GM21786 (cell line): ENCODE measurements at regions not wholly inside any gene's neighbourhood (a gene's known extent, or its start where the extent isn't known, plus 50 kb on each side); places are given as distances from the start of the nearest gene placed in this dataset.

Source experiments
- ATAC-seq: cut with Tn5 transposase; IDR thresholded peaks from one replicate; pipeline ENCODE4 v1.9.1; 2021; ENCODE audit not compliant: unreplicated experiment

- no peak for ATAC-seq
Observed at GRCh38 chr6:10060004-10060403, 354.9 kb downstream of the TFAP2A start.

GRCh38 chr6:10054672-10055071 is 360.2 kb downstream of the TFAP2A start:
- ATAC-seq: no peak

- ATAC-seq: no peak
Observed at GRCh38 chr6:10051283-10051682, 363.6 kb downstream of the TFAP2A start.

- ATAC-seq: no peak
Observed at GRCh38 chr6:10048370-10049297, 366.2 kb downstream of the TFAP2A start.

- no peak for ATAC-seq
Observed at GRCh38 chr6:10042280-10042679, 372.6 kb downstream of the TFAP2A start.

DNA sequence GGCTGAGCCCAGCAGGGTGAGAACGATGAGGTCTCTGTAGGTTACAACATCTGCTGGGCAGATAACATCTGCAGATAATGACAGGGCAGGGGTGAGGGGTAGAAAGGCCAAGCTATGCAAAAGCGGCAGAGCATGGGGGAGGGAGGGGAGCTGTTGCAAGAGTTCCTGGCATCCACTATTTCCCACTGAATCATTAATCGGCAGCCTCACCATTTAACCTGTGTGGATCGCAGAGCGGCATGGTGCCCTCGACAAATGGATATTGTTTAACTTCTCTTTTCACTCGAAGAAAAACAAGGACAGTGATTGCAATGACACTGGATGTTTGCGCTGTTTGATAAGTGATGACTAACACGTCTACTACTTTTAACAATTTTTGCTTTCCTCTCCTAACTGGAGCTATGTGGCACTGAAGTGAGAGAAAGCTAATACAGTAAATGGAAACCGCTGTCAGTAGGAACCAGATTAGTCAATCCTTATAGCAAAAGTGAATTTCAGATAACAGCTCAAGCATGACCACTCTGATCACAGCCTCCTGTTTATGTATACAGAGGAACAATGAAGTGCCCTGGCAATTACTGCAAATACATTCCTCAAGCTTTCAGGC is 381.5 kb downstream of the TFAP2A start:
- ATAC-seq: no peak

- ATAC-seq: no peak
Observed at GRCh38 chr6:10031617-10032016, 383.3 kb downstream of the TFAP2A start.

GRCh38 chr6:10030942-10031537 is 383.8 kb downstream of the TFAP2A start:
- ATAC-seq: peak; percentile 58

DNA sequence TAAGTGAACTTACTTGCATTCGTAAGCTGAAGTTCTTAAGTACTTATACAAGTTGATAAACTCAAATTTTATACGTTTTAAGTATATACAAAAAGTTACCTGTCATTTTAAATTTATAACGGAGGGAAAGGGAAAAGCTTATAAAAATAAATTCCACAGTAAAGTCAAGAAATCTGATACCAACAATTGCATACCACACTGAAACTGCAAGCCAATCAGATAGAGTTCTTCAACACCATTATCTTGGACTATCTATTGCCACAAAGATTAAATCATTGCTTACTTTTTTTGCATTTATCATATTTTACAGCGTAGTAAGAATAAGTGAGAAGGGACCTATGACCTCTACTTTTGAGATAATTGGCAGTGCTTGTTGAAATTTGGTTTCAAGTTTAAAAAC is 386.7 kb downstream of the TFAP2A start:
- ATAC-seq: no peak

- no peak for ATAC-seq
Observed at GRCh38 chr6:10019851-10020250, 395.0 kb downstream of the TFAP2A start.

DNA sequence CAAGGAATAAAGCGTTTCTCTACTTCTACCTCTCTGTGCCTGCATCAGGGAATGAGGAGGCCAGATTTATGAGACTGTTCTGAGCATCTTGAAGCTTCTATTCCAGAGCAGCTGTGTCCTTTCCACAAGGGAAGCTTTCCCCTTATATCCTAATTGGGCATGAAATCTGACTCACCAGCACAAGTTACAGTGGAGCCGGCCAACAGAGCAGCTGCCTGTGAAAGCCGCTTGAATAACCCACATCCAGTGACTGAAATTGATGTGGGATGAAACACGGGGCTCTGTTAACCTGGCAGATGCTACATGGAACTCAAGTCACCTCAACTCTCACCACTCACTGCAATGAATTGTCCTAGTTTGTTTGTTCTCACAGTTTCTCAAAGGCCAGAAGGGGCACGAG is 400.3 kb downstream of the TFAP2A start:
- no peak for ATAC-seq

DNA sequence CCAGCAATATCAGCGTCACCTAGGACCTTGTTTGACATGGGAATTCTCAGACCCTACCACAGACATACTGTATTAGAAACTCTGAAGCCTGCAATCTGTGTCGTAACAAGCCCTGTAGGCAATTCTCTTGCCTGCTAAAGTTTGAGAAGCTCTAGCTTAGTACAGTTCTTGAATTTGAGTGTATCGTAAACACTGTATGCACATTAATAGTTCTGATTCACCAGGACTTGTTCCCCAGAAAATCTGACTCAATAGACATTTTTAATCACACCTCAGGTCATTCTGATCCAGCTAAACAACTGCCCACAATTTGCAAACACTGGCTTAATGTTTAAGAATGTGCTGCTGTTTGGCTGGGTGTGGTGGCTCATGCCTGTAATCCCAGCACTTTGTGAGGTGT is 414.3 kb downstream of the TFAP2A start:
- ATAC-seq: no peak

DNA sequence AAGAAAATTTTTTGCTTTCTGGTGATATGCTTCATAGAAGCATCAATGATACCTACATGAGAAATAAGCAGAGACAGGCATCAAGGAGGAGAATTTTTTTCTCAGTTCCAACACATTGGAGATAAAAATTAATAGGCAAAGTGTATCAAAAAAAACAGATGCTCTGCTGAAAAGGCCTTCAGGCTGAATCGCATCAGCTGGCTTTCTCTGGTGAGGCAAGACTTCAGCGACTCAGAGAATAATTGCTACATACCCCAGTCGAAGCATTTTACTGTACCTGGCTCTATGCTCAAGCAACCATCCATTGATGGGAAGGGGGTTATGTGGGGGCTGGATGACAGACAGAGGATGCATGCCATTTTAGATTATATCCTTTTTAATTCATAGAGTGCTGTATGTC is 415.1 kb downstream of the TFAP2A start:
- ATAC-seq: no peak

- ATAC-seq: no peak
Observed at GRCh38 chr6:9986273-9986672, 428.6 kb downstream of the TFAP2A start.

DNA sequence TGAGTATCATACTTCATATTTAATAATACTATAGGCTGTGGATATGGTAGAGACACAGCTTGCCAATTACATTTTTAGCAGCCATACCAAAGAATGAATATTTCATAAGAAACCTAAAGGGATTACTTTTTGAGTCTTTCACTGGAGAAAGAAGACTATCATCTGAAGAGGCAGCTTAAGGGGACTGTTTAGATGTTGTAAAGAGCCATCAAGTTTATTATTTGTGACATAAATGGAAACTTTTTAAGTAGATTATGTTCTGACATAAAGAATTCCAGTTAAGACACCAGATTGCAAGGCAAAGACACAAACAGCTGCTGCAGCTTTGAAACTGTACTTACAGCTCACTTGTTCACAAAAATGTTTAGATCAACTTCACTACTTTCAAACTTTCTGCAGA is 429.4 kb downstream of the TFAP2A start:
- no peak for ATAC-seq

DNA sequence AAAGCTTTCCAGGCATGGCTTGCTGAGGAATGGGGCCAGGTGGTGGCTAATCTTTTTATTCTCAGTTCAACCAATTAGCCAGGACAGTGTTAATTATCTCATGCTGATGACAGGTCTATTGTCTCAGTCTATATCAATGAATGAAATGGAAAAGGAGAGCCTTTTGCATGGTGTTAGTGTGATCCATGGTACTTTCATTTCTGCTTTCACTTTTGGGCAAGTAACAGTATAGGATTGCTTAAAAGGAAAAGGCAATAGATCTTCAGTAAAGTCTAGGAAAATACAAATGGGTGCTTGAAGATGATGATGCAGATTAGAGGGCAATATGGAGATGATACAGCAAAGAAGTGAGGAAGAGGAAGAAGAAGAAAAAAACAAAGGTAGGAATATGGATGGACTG is 430.3 kb downstream of the TFAP2A start:
- no peak for ATAC-seq

- ATAC-seq: no peak
Observed at GRCh38 chr6:9983168-9983567, 431.7 kb downstream of the TFAP2A start.

DNA sequence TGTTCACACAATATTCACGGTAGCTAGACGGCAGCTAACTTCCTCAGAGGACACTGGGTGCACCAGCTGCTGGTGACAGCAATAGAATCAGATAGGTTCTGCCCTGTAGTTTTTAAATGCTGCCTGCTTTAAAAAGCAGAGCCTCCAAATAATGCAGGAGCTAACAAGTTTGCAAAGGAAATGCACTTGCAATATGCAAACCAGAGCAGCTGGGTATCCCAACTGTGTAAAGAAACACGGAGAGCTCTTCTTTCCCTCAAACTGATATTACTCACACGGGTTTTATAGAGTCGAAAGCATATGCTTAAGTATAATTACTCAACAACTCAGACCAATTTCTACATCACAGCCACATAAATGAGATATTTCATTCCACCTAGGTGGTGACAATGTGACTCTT is 432.7 kb downstream of the TFAP2A start:
- no peak for ATAC-seq

- no peak for ATAC-seq
Observed at GRCh38 chr6:9979996-9980395, 434.9 kb downstream of the TFAP2A start.

GRCh38 chr6:9978480-9978879 is 436.4 kb downstream of the TFAP2A start:
- no peak for ATAC-seq

DNA sequence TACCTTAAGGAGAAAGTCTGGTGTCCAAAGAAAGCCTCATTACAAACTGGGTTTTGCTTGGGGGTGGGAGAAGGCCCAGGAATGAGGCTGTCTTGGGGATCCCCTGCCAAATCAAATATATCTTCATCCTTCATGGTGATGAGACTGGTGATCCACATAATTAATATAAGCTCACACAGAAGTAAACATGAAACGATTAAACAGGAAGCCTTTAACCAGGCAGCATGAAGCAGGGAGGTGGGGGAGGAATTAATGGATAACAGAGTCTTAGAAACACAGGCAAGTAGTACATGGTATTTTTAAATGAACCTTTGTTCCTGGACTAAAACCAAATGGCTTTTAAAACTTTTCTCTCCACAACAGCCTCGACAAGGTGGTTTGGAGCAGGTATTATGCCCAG is 437.5 kb downstream of the TFAP2A start:
- no peak for ATAC-seq

DNA sequence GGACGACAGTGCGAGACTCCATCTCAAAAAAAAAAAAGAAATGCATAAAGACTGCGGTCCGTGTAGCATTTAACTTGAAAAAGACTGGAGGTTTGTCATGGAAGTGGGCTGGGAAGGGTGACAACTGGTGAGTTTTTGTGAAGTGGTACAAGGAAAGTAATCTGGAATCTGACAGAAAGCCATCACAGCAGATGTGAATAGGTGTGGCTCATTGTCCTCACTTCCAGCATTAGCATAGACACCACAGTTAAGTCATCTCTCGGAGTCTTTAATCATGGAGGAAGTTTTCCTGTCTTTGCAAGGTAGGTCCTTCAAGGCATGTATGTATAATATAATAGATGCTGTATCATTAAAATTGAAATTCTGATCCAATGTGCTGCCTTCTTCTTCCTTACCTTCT is 453.2 kb downstream of the TFAP2A start:
- ATAC-seq: no peak
